Islet of Langerhans (tissue), 1 donor: ENCODE measurements at regions not wholly inside any gene's neighbourhood (a gene's known extent, or its start where the extent isn't known, plus 50 kb on each side); places are given as distances from the start of the nearest gene placed in this dataset.
"Not testable (repeated sequence)": the region's sequence is repeated elsewhere in the genome, so short reads cannot be mapped to it uniquely, and the experiment has no call there.

Experiments used
- FAIRE-seq: peaks from one replicate; lab custom pipeline; 2011; peaks lifted over from hg19 to GRCh38; lab: Jason Lieb, UNC

- no peak for FAIRE-seq
Measured at GRCh38 chr2:237196866-237197618, 111.4 kb downstream of the COPS8 start.

- FAIRE-seq, result no peak
Measured at GRCh38 chr2:237198164-237198855, 112.6 kb downstream of the COPS8 start.

DNA sequence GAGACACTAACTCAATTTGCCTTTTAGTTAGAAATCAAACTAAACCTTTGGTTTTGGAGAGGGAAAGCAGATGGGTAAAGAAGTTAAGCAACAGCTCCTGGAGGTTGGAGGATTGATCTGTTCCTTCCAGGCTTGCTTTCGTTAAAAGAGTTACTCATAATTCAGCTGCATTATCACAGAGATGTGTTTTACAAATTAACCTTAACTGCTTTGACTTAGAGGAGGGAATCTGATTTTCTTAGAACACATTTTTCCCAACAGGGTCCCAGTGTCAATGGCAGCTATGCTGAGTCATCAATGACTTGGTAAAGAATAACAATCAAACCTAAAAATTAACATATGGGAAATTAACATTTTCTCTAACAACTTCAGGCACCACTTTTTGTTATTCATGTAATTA is 113.4 kb downstream of the COPS8 start:
- FAIRE-seq, result no peak

- FAIRE-seq, result no peak
Measured at GRCh38 chr2:237199577-237199976, 113.9 kb downstream of the COPS8 start.

GRCh38 chr2:237200462-237200861 is 114.8 kb downstream of the COPS8 start:
- FAIRE-seq, result no peak

GRCh38 chr2:237201461-237202287 is 116.0 kb downstream of the COPS8 start:
- no peak for FAIRE-seq

DNA sequence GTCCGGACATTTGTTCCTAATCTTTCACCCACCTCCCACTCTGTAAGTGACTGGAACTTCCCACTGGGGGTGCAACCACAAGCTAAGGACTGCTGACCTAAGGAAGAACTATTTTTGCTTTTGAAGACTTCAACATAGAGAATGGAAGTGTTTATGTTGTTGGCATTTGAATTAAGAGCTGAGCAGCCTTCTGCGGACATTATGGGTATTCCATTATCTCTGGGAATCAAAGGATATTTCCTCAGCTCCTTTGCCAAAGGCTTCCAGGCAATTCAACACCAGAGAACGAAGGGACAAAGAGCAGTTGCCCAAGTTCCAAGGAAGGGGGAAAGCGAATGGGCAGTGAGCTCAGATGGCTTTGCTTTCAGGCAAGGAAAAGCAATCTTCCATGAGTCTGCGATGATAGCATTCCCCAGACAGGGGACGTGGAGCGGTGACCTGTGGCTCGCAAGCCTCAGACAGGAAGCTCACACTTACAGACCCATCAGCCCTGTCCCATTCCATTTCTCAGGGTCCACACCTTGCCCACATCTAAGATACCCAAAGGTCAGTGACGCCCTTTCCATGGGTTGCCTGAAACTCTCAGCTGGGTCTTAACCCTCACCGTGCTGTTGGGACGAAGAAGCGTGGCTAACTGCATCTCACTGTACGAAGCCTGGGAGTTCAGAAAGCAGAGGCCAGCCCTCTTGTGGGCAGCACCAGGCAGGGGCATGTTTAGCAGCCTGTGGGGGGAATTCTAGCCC is 116.8 kb downstream of the COPS8 start:
- no peak for FAIRE-seq

DNA sequence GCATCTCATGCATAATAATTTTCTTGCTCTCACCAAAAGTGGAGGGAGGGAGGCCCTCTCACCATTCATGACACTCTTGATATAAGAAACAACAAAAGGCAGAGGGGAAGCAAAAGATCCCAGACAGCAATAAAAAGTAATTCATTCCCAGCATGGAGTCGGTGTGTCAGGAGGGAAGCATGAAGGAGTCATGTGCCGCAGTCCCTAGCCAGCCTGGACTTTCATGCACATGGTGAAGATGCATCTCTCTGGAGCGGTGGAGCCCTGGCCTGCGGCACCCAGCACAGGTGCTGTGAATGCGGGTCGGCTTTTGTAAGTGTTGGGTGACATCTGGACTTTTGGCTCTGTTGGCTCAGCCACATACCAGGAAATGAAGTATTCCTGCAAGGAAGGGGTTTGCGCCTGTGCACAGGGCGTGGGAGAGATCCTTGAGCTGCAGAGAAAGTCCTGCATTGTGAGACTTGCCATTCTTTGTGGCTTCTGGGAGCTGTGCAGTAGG is 119.4 kb downstream of the COPS8 start:
- no peak for FAIRE-seq

- FAIRE-seq, result no peak
Measured at GRCh38 chr2:237205561-237205971, 119.9 kb downstream of the COPS8 start.

DNA sequence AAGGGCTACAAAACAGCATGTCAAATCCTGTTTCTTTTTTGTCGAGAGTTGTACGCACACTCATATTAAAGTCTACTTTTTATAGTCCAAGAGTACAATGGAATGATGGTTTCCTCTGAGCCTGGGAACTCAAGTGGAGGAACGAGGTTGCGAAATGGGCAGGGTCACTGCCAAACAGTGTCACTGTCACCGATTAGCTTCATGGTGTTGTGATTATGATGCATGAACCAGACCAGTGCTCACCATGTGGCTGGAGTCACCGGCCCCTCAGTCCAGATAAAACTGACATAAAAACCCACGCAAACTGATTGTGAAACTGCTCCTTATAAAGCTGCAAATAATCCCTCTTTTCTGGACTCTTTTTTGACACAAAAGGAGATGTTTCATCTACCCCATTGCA is 122.0 kb downstream of the COPS8 start:
- no peak for FAIRE-seq

GRCh38 chr2:237208373-237209260 is 122.9 kb downstream of the COPS8 start:
- FAIRE-seq, result no peak

GRCh38 chr2:237209885-237210284 is 124.2 kb downstream of the COPS8 start:
- no peak for FAIRE-seq

DNA sequence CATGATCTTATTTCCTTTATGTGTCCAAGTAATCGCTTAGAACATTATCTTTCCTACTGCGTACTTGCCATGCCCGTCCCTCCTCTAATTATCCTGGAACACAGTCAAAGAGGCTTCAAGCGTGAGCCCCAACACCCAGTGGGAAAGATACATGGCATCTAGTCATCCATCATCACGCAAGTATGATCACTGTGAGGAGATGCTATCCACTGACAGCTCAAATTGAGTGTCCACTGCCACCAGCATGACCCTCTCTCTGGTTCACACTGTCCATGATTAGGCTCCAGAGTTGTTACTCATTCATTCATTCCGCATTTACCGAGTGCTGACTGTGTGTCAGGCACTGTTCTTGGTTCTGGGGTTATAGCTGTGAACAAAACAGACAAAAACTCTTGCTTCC is 124.6 kb downstream of the COPS8 start:
- FAIRE-seq, result no peak

- no peak for FAIRE-seq
Measured at GRCh38 chr2:237210763-237211162, 125.1 kb downstream of the COPS8 start.

- FAIRE-seq, result not testable (repeated sequence)
Measured at GRCh38 chr2:237212356-237213279, 126.9 kb downstream of the COPS8 start.

- no peak for FAIRE-seq
Measured at GRCh38 chr2:237213315-237214022, 127.8 kb downstream of the COPS8 start.

- FAIRE-seq, result no peak
Measured at GRCh38 chr2:237214030-237214675, 128.5 kb downstream of the COPS8 start.

DNA sequence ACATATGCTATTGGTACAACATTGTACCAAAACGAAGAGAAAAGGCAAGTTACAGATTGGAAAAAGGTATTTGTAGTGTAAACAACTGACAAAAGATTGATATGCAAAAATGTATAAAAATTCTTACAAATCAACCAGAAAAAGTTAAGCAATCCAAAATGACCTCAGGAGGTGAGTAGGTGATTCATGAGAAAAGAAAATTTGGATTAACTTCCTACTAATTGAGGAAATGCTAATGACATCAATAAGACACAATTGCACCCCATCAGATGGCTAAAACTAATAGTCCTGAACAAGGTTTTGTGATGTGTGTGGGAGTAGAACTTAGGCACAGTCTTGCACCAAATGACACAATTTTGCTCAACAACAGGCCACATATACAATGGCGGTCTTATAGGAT is 129.3 kb downstream of the COPS8 start:
- FAIRE-seq, result no peak
